SW480 (cell line): ENCODE measurements at regions not wholly inside any gene's neighbourhood (a gene's known extent, or its start where the extent isn't known, plus 50 kb on each side); places are given as distances from the start of the nearest gene placed in this dataset.
A peak's percentile ranks its signal among the peaks of the same experiment; 100 is the strongest.

Source experiments
- DNase-seq: peaks from one replicate; pipeline ENCODE4 v3.0.0-alpha.2; 2016; ENCODE audit warnings: low spot score

DNA sequence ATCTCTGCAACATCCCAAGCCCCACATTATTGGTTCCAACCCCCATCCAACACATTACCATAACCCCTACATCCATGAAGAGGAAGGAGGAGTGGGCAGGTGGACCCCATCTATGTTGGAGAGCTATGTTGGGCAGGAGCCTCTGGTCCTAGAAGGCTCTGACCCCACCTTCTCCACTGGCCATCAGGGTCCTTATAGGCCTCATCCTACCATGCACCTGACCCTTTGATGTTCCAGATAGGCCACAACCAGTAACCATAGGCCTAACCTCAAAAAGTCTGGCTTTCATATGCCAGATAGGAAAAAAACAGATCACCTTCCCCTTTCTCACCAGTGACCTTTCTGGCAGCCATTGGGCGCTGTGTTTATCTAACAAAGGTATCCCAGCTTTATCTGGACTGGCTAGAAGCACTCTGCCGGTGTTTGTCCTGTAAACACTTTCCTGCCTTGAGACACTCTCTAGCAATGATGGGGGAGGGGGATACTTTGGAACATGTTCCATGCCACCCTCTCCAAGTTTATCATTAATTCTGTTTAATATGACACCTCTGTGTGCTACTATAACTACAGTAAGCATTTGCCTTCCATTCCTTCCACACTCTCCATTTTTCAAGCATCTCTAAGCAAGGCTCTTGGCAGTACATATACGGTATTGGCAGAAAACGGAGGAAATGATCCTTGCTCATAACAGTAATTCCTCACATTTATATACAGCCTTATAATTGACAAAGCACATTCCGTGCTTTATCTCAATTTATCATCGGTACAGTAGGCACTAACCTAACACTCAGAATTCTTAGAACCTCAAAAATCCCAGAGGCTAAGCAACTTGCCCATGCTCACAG lies 377.1 kb downstream of the VPS13C start:
- DNase-seq = no peak

DNA sequence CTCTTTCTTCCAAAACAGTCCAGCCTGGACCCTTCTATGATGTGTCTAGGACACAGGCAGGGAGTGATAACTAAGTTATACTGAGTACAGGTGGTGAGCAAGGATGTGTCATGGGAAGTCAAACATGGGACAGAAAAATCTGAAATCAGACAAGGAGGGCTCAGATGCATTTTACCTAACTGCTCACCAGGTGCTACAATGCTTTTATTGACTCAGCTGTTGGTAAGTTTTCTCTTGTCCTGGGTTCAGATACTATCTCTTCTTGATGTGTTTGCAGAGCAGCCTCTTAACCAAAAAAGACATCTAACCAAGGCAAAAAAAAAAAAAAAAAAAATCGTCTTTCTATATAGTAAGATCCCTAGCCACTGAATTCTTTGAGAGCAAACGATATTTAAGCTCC lies 378.6 kb downstream of the VPS13C start:
- DNase-seq = no peak

DNA sequence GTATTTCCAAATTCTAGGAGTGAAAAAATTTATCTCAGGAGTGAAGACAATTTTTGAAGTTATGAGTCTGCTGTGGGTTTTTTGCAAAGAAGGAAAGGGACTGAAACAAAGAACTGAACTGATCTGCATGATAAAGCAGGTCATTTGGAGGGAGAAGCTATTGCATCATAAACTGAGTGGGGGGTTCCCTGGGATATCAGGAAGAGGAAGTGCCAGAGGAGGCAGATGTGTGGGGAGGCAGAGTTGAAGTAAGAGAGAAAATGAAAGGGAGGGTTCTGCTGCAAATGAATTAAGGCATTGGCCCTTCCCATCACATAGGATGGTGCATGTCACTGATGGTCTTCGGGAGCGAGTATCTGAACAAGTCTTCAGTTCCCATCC lies 379.2 kb downstream of the VPS13C start:
- no peak for DNase-seq

DNA sequence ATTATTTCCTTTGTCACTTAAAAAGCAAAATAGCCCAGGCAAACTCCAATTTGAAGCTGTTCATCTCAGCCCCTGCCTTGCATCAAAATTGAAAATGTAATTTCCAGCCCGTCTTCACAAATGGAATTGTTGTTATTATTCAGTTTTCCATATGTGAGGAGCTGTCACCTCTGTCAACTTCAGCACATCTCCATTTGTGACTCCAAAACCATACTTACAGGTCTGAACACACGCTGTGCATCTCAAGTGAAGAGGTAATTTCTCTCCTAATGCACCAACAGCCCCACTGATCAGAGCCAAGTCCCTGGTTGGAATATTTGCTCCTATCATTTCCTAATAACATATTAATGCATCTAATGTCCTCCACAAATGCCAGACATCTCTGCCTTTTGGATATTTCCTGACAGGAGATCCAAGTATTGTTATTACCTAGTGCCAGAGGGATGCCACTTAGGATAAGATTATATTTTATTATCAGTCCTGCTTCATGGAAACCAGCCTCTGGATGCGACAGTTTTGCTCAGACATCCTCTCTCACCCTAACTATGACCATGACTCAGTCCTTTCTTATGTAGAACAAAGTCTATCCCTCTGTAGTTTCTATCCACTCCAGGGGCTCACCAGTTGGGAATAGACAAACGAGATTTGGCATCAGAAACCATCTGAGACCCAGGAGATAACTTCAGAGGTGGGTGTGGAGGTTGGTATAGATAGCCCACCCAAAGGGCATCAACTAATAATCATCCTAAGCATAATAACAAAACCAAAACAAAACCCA lies 379.8 kb downstream of the VPS13C start:
- DNase-seq = no peak

DNA sequence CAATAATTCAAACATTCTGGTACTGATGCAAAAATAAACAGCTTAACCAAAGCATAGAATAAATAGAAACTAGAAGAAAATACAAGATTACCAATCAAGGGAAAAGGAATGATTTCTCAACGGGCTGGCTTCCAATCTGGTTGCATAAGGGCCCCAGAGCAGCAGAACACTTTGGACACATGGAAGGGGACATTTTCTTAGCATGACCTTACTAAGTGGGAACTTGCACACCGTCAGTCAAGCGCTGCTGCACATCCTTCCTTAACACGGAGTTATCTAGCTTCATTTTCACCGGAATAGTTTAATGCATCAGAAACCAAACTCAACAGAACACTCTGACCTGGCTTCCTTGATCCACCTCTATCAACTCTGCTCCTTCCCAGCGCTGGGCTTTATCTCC lies 388.5 kb downstream of the VPS13C start:
- no peak for DNase-seq

DNA sequence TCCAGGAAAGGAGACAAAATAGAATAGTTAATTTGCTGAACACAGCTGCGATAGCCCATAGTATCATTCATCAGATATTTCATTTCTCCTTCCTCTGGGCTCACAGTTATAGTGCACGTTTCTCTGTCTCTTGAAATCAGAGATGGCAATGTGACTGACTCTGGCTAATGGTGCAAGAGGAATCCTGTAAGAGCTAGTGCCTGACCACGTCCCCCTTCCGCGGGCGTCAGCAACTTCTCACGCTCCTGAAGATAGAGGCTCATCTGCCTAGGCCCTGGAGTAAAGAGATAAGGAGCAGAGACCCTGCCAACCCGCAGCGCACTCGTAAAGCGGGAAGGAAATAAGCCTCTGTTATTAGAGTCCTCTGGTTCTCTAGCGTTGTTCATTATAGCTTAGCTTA lies 391.8 kb downstream of the VPS13C start:
- no peak for DNase-seq

DNA sequence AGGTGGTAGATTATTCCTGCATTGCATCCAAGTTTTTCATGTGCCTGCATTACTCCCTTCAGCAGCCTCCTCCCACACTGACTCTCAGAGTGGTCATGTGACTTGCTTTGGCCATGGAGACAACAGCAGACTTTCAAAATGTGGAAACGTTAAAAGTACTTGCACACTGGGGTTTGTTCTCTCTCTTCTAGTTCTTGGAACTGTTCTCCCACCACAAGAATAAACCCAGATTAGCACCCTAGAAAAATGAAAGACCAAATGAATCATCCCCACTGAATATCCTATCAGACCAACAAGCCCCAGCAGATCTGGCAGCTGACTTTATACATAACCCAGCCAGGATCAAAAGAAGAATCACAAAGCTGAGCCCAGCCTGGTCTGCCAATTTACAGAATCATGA lies 398.5 kb downstream of the VPS13C start:
- DNase-seq = no peak

DNA sequence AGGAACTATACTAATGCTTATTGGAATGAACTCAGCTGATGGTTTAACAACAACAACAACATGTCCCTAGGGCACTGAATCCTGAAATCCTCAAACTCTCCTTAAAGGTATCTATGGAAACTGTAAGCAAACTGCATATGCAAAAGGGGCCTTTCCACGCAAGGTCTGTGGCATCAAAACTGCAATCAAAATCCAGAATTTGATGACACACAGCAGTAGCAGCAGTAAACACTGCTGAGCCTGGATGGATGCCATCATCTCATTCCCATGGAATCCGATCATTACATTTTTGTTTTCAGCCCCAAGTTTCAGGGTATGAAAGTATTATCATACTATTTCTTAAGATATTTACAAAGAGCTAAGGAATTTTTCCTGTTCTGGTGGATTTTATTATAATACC lies 399.7 kb downstream of the VPS13C start:
- DNase-seq = no peak

DNA sequence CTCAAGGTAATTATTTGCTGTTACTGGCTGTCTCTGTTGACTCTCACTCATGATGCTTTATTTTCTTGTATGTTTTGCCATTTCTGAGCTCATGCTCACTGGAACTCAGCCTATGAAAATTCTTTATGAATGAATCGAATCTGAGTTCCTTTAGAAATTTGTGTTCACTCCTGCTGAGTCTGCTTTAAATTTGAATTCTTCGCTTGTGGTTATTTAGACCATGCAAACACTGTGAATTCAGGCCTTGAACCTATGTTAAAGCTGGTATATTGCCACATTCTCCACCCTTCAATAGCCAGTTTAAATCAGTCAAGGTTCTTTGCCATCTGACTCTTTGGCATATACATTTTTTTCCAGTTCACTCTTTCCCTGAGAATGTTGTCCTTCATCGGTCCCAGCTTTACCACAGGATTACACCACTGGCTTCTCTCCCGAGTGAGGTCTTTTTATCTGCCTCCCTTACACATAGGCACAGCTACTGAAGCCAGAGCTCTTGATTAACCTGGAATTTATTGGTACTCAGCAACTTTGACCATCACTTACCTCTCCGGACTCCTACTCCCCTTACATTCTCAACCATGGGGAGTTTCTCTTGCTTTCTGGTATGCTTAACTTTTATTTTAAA lies 400.6 kb downstream of the VPS13C start:
- DNase-seq = no peak

DNA sequence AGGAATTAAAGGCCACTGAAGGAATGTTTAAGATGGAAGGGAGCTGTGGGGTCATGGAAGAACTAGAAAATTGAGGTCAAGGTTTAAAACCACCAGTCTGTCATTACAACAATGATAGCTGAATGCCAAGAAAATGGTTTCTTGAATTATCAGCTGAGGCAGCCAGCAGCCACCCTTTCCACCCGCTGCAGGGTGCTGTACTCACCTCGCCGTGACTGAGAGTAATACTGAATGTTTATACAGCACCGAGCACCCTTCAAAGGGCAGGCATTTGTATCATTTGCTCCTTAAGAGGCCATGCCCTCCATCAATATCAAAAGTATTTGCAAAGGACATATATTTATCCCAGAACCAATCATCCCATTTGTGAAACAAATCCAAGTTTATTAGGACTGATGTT lies 402.8 kb downstream of the VPS13C start:
- no peak for DNase-seq

DNA sequence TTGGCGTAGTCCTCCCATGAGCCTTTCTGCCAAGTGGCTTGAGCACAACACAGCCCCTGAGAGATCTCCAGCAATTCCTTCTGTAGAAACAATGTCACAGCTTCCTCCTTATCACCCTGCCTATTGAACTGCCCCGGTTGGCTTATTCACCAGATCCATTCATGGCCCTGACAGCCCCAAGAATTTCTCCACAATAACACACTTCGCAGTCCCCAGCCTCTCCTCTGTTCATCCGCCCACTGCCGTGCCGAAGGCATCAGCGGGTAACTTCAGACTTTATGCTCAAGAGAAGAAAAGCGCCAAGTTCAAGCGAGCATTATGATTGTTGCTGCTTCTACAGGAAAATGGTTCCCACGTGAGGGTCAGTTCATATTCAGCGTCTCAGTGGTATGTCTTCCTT lies 403.9 kb downstream of the VPS13C start:
- no peak for DNase-seq

DNA sequence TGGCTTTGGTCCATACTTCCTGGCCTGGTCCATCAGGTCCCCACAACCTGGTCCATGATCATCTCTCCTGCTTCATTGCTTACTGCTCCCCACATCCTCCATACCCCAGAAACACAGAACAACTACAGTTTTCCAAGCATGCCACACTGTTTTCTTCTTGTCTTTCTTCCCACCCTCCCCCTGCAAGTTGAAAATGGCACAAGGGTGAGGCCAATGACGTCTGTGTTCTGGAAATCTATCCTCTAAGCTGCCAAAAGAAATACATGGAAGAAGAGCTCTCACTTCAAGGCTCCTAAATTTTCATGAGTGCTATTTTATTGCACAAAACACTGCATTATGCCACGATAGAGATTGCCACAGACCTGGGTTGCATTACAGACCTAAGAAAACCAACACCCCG lies 404.4 kb downstream of the VPS13C start:
- DNase-seq = no peak

DNA sequence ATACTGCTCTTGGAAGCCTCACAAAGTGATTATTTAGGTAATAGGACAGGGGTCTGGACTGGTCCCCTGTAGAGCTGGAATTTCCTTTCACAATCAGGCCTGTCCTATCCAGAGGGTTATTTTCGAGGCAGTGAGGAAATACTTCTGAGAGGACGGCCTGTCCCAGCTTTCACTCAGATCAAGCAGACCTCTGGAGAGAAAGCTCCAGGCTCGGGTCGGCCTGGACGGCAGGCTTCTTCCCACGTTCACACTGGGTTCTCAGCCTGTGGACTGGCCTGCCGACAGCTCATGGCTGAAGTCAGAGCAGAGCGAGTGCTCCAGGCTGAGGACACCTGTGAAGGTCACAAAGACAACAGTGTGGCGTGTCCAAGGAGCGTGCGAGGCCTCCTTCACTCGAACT lies 405.3 kb downstream of the VPS13C start:
- no peak for DNase-seq

DNA sequence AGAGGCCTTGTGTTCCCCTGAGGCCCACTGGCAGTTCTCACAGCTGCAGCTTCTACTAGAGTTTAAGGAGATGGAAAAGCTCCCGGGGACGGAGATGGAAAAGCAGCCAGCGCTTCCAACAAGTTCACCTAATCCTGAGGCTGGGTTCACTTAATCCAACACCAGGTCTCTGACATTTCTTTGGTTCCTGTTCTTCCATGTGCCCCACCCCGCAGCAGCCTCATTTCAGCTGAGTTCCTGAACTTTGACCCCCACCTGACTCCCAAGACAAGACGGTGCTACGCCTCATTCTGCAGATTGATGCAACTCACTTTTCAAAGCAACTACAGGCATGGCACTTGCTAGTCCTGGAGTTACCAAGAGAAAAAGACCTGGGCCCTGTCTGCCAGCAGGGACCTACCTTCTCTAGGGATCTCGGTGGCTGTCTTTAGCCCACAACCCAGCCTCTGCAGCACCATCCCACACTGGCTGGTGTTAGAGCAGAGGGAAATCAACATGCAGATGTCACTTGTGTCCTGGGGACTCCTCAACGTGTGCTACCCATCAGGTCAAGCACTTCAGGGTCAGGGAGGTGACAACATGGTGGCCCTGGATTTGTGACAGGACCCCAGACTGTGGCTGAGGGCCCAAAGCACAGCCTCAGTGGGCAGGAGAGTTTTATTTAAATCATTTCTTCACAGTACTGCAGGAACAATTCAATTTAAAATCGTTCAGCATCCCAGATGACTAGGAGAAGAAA lies 406.1 kb downstream of the VPS13C start:
- DNase-seq = no peak

DNA sequence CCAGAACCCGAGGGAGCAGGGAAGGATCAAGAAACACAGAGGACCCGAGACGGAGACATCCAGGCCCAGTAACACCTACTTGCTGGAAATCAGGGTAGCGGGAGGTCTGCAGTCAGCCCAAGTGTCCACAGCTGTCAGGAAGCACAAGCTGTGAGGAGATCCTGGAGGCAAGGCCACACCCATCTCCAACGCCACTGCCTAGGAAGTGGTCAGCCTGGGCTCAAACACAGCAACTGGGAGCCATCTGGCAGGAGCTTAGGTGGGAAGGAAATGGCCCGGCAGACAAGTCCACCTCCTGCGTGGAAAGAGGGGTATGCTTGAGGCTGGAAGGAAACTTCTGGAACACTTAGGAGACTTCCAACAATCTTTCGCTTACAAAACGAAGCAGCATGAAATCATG lies 407.1 kb downstream of the VPS13C start:
- DNase-seq = peak; percentile 5

DNA sequence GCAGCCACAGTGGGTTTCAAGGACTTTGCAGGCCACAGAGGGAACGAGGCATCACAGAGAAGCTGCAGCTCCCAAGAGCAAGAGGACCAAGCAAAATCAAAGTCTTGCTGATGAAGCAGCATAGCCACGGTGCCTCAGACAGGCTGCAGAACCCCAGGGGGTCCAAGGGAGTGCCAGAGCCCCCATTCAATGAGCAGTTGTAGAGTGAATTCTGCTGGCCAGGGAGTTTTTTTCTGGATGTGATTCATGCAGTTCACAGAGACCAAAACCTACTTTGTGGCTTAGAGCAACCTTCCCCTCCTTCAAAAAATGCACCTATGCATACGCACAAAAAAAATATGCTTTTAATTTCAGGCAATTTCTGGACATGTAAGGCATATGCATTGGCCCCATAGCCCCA lies 409.0 kb downstream of the VPS13C start:
- no peak for DNase-seq

DNA sequence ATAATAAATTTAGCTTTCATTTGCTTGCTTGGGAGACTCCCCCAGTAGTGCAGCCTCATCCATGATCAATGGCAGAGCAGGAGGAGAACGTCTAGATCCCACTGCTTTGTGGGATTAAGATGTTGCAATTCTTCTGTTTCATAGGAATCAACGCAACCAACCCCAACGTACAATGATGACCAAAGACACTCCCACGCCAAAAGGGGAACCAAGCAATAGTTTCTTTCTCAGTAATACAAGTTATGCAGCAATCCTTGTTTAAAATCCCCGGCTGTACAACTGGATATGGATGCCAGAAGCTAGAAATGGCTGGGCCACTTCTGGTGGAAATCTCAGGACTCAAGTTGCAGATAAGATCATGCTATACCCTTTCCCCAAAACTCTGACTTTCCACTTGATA lies 411.2 kb downstream of the VPS13C start:
- DNase-seq = no peak

DNA sequence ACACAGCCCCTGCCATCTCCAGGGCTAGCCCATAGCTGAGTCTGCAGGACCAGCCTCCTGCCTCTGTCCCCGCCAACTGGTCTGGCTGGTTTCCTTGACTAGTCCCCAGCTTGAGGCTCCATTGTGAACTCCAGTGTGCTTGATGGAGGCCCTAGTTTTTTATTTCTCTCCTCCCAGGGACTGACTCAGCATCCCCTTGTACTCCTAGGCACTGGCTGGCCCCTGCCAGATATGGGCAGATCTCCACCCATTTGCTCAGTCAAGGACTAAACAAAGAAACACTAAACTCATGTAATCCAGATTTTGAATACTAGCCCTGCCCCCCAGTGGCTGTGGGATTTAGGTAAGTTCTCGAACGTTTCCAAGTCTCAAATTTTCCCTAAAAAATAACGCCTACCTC lies 415.4 kb upstream of the RORA start:
- DNase-seq = no peak

DNA sequence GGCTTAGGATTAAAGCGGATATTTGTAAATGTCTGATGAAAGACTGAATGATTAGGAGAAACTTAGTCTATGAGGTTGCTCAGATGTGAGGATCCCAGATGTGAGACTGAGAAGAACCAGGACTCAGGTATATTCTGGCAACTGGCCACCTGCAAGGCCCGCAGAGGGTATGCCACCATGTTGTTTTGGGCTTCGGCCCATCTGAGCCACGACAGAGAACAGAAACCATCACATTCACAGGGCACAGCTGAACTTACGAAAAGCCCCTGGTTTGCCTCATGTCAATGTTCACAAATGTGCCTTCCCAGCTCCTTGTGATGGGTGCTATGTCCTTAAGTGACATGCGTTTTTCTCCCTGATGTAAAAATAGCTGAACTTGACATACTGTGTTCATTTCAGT lies 412.5 kb upstream of the RORA start:
- DNase-seq = no peak

DNA sequence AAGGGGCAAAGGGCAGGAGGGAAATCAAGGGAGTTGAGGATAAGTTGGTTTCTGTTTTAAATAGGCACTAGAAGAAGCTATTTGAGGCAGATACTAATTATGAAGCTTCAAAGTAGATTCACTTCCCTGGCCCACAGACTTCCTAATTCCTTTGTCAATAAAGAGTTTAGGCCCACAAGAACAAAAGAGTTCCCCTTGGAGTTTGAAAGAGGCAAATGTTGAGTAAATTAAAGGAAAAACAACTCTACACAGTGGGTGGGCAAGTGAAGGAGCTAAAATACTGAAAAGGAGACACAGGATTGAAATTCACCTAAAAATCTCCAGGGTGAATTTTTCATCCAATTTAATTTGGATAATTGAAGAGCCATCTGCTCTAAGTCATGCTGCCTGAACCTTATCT lies 411.7 kb upstream of the RORA start:
- DNase-seq = no peak

DNA sequence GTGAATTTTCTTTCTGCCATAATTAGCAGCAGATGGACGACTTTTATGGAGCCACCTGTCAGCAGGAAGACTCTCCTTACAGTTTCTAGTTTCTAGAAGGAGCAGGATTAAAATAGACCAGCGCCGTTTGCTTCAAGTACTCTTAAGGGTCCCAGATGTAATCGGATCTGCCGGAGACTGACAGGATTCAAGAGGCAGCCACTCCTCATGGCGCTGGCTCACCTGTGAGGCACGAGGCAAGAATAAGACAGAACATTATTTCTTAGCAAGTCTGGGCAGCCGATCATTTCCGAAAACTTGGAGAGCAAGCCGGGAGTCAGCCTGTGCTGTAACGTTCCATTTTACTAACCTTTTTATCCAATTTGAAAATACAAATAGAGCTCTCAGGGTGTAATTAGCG lies 410.4 kb upstream of the RORA start:
- DNase-seq = no peak

DNA sequence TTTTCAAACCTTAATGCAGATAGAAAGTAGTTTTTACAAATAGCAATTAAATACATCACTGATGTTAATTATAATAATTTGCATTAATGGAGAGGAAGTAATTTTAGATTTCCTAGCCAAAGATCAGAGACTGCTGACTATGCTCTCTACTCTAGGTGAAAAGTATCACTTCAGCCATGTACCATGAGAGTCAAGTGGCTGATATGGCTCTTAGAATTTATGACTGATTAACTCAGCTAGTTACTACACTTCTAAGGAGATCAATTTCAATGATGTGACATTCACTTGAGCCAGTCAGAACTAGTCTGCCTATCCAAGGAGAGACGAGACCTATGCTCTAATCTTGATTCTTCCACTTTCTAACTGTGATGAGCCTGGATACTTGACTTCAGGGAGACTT lies 405.7 kb upstream of the RORA start:
- no peak for DNase-seq

DNA sequence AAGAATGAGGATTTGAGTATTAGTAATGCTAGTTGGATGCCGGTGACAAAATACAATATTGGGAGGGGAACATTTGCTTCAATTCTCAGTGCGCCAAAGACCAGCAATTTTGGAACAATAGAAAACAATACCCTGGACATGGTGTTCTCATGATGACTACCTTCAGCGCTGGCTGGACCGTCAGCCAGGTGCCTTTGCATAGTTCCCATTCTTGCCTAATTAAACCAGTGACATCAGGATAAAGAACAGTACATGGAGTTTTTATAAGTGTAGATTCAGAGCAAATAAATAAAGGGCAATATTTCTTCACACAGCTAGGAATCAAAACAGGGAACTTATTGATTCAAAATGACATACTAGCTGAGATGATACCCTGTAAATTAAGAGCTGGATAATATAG lies 404.8 kb upstream of the RORA start:
- DNase-seq = no peak
